GM12892 (cell line): ENCODE measurements at regions not wholly inside any gene's neighbourhood (a gene's known extent, or its start where the extent isn't known, plus 50 kb on each side); places are given as distances from the start of the nearest gene placed in this dataset.

Experiments
- POLR2A ChIP-seq: IDR thresholded peaks from 2 replicates; pipeline ENCODE4 v1.6.1; 2011; ENCODE audit warnings: low read depth, low read length, control low read depth
- POLR2AphosphoS5 ChIP-seq: IDR thresholded peaks from 2 replicates; pipeline ENCODE4 v1.6.1; 2011; ENCODE audit warnings: low read depth, low read length, control low read depth
- TAF1 ChIP-seq: IDR thresholded peaks from 2 replicates; pipeline ENCODE4 v1.6.1; 2011; ENCODE audit warnings: low read depth, mild to moderate bottlenecking, control low read depth, low read length, borderline replicate concordance

DNA sequence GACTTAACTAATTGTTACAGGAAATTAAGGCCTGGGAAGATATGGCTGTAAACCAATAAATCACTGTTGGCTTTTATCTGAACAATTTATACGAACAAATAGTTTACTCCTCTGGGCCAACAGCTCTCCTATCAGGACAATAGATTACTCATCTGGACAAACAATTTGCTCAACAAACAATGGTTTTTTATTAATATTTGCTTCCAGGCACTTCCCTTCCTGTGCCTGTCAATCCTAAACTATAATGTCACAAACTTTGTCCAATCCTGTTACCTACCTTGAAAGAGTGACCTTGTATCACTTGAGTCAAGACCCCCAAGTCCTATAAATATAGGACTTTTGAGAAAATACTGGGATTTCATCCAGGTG lies 87.6 kb upstream of the OR9Q1 start:
- TF ChIP-seq POLR2A (no peak), TAF1 (no peak), POLR2AphosphoS5 (no peak)
